ENCODE measurements at regions not wholly inside any gene's neighbourhood (a gene's known extent, or its start where the extent isn't known, plus 50 kb on each side); places are given as distances from the start of the nearest gene placed in this dataset.
"Not testable (repeated sequence)": the region's sequence is repeated elsewhere in the genome, so short reads cannot be mapped to it uniquely, and the experiment has no call there.

DNA sequence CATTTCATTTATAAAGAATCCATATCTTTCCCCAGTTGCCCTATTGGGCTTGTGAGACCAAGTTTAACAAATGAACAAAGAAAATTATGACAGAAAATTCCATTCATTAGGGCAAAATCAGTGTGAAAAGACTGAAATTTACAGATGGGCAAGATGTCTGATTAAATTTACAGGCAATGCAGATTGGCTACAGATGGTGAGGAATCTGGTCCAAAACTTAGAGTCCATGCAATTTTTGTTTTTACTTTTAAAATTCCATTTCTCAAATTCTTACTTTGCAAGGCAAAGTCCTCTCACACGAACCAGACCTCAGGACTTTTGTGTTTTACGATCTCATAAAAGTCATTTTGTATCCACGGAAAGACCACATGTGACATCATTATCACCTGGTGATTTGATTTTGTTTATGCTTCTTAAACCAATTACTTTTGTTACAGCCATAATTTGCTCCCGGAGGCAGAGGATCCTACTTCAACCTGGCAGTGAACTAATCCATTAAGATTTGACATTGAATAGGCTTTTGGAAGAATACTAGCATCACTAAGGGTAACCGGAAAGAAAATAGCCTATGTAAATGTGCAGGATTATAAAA lies 843.7 kb upstream of the CHORDC1 start:
- TF ChIP-seq, protein P1, sequence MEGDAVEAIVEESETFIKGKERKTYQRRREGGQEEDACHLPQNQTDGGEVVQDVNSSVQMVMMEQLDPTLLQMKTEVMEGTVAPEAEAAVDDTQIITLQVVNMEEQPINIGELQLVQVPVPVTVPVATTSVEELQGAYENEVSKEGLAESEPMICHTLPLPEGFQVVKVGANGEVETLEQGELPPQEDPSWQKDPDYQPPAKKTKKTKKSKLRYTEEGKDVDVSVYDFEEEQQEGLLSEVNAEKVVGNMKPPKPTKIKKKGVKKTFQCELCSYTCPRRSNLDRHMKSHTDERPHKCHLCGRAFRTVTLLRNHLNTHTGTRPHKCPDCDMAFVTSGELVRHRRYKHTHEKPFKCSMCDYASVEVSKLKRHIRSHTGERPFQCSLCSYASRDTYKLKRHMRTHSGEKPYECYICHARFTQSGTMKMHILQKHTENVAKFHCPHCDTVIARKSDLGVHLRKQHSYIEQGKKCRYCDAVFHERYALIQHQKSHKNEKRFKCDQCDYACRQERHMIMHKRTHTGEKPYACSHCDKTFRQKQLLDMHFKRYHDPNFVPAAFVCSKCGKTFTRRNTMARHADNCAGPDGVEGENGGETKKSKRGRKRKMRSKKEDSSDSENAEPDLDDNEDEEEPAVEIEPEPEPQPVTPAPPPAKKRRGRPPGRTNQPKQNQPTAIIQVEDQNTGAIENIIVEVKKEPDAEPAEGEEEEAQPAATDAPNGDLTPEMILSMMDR (tag by site-specific recombination; IDR thresholded peaks at IDR 0.05): no peak
- TF ChIP-seq HOXC10 (CRISPR knock-in tag; IDR thresholded peaks at IDR 0.05) (no peak), HOXD13 (CRISPR knock-in tag; IDR thresholded peaks at IDR 0.05; ENCODE audit: borderline replicate concordance) (peak; percentile 77; the same call in 1 of the 2 replicates), ZNF571 (tag by site-specific recombination; IDR thresholded peaks at IDR 0.05) (no peak), ZNF530 (tag by site-specific recombination; IDR thresholded peaks at IDR 0.05; ENCODE audit: low read depth) (no peak)
- CTCF ChIA-PET: no interaction called here
- Histone ChIP-seq H3K9me3 (ENCODE audit: control insufficient read depth, insufficient read depth, low read depth, low read length) (no peaks in the 10 kb centered on the region), H3K27ac (ENCODE audit: extremely low read depth, low read depth, low read length) (no peak overlapping the region), H3K4me1 (ENCODE audit: control insufficient read depth, insufficient read depth, low read length) (no peaks in the 10 kb centered on the region), H3K36me3 (ENCODE audit: control insufficient read depth in 2 of 2, insufficient read depth in 1 of 2, low read length in 2 of 2) (no peaks in the 10 kb centered on the region), H3K4me3 (ENCODE audit: low read depth, low read length) (no peak overlapping the region)
- POLR2A ChIA-PET: no interaction called here

DNA sequence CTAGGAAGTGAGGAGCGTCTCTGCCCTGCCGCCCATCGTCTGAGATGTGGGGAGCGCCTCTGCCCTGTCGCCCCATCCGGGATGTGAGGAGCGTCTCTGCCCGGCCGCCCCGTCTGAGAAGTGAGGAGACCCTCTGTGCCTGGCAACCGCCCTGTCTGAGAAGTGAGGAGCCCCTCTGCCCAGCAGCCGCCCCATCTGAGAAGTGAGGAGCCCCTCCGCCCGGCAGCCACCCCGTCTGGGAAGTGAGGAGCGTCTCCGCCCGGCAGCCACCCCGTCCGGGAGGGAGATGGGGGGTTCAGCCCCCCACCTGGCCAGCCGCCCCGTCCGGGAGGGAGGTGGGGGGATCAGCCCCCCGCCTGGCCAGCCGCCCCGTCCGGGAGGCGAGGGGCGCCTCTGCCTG lies 840.5 kb upstream of the CHORDC1 start:
- H3K4me1 ChIP-seq (ENCODE audit: control insufficient read depth, insufficient read depth, low read length); POLR2A ChIA-PET; H3K36me3 ChIP-seq (ENCODE audit: control insufficient read depth in 2 of 2, insufficient read depth in 1 of 2, low read length in 2 of 2); CTCF ChIA-PET; H3K9me3 ChIP-seq (ENCODE audit: control insufficient read depth, insufficient read depth, low read depth, low read length); H3K27ac ChIP-seq (ENCODE audit: extremely low read depth, low read depth, low read length); H3K4me3 ChIP-seq (ENCODE audit: low read depth, low read length): not testable (repeated sequence)

DNA sequence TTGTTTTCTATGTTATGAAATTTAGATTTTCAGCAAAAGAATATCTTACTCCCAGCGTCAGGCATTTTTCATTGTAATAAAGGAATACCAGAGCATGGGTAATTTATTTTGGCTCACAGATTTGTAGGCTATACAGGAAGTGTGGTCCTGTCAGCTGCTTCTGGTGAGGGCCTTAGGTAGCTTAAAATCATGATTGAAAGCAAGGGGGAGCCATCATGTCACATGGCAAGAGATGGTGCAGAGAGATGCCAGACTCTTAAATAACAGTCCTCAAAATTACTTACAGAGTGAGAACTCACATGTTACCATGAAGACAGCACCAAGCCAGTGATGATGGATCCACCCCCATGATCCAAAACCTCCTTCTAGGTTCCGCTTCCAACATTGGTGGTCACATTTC lies 825.0 kb upstream of the CHORDC1 start:
- TF ChIP-seq ZBTB8A (tag by site-specific recombination; IDR thresholded peaks at IDR 0.05) (no peak), ZNF48 (tag by site-specific recombination; IDR thresholded peaks at IDR 0.05) (no peak), ZSCAN16 (tag by site-specific recombination; IDR thresholded peaks at IDR 0.05) (no peak), ZIC2 (tag by site-specific recombination; IDR thresholded peaks at IDR 0.05) (no peak), ZNF157 (tag by site-specific recombination; IDR thresholded peaks at IDR 0.05) (no peak), GLI2 (tag by site-specific recombination; IDR thresholded peaks at IDR 0.05; ENCODE audit: borderline replicate concordance, low read depth) (no peak), ZNF792 (tag by site-specific recombination; IDR thresholded peaks at IDR 0.05) (no peak), ZFP41 (tag by site-specific recombination; IDR thresholded peaks at IDR 0.05; ENCODE audit: borderline replicate concordance) (no peak), ZNF37A (tag by site-specific recombination; IDR thresholded peaks at IDR 0.05) (no peak), ZNF292 (tag by site-specific recombination; IDR thresholded peaks at IDR 0.05; ENCODE audit: borderline replicate concordance, low read depth) (no peak)
- TF ChIP-seq, protein P2, sequence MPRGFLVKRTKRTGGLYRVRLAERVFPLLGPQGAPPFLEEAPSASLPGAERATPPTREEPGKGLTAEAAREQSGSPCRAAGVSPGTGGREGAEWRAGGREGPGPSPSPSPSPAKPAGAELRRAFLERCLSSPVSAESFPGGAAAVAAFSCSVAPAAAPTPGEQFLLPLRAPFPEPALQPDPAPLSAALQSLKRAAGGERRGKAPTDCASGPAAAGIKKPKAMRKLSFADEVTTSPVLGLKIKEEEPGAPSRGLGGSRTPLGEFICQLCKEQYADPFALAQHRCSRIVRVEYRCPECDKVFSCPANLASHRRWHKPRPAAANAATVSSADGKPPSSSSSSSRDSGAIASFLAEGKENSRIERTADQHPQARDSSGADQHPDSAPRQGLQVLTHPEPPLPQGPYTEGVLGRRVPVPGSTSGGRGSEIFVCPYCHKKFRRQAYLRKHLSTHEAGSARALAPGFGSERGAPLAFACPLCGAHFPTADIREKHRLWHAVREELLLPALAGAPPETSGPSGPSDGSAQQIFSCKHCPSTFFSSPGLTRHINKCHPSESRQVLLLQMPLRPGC (tag by site-specific recombination; IDR thresholded peaks at IDR 0.05): no peak
- TF ChIP-seq, protein P3, sequence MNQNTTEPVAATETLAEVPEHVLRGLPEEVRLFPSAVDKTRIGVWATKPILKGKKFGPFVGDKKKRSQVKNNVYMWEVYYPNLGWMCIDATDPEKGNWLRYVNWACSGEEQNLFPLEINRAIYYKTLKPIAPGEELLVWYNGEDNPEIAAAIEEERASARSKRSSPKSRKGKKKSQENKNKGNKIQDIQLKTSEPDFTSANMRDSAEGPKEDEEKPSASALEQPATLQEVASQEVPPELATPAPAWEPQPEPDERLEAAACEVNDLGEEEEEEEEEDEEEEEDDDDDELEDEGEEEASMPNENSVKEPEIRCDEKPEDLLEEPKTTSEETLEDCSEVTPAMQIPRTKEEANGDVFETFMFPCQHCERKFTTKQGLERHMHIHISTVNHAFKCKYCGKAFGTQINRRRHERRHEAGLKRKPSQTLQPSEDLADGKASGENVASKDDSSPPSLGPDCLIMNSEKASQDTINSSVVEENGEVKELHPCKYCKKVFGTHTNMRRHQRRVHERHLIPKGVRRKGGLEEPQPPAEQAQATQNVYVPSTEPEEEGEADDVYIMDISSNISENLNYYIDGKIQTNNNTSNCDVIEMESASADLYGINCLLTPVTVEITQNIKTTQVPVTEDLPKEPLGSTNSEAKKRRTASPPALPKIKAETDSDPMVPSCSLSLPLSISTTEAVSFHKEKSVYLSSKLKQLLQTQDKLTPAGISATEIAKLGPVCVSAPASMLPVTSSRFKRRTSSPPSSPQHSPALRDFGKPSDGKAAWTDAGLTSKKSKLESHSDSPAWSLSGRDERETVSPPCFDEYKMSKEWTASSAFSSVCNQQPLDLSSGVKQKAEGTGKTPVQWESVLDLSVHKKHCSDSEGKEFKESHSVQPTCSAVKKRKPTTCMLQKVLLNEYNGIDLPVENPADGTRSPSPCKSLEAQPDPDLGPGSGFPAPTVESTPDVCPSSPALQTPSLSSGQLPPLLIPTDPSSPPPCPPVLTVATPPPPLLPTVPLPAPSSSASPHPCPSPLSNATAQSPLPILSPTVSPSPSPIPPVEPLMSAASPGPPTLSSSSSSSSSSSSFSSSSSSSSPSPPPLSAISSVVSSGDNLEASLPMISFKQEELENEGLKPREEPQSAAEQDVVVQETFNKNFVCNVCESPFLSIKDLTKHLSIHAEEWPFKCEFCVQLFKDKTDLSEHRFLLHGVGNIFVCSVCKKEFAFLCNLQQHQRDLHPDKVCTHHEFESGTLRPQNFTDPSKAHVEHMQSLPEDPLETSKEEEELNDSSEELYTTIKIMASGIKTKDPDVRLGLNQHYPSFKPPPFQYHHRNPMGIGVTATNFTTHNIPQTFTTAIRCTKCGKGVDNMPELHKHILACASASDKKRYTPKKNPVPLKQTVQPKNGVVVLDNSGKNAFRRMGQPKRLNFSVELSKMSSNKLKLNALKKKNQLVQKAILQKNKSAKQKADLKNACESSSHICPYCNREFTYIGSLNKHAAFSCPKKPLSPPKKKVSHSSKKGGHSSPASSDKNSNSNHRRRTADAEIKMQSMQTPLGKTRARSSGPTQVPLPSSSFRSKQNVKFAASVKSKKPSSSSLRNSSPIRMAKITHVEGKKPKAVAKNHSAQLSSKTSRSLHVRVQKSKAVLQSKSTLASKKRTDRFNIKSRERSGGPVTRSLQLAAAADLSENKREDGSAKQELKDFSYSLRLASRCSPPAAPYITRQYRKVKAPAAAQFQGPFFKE (tag by site-specific recombination; IDR thresholded peaks at IDR 0.05; ENCODE audit: borderline replicate concordance): no peak
- H3K27ac ChIP-seq (ENCODE audit: extremely low read depth, low read depth, low read length): no peak overlapping the region
- ChIA-PET POLR2A (no interaction called here), CTCF (no interaction called here)
- H3K4me3 ChIP-seq (ENCODE audit: low read depth, low read length): no peak overlapping the region
- H3K4me1 ChIP-seq (ENCODE audit: control insufficient read depth, insufficient read depth, low read length): no peaks in the 10 kb centered on the region
- H3K9me3 ChIP-seq (ENCODE audit: control insufficient read depth, insufficient read depth, low read depth, low read length): no peaks in the 10 kb centered on the region
- no peaks in the 10 kb centered on the region for H3K36me3 ChIP-seq (ENCODE audit: control insufficient read depth in 2 of 2, insufficient read depth in 1 of 2, low read length in 2 of 2)
